Right lobe of liver (tissue), 6 donors: ENCODE measurements at regions not wholly inside any gene's neighbourhood (a gene's known extent, or its start where the extent isn't known, plus 50 kb on each side); places are given as distances from the start of the nearest gene placed in this dataset.

ENCODE experiments used
- ATAC-seq, 4 donors: fragments of 200-7000 bp; cut with Tn5 transposase; one replicate each; pipeline ENCODE4 v1.9.1; 2020; ENCODE audit warnings: mild to moderate bottlenecking in 4 of 4, moderate library complexity in 4 of 4
- DNase-seq, 3 donors: peaks; one replicate each; pipeline ENCODE4 v3.0.0-alpha.2; 2020
- H3K27ac ChIP-seq, 3 donors: fragments of 200-600 bp; one replicate each; pipeline ENCODE4 v1.8.0; 2022
- H3K27me3 ChIP-seq, 2 donors: fragments of 200-600 bp; one replicate each; pipeline ENCODE4 v1.8.0; 2022
- H3K36me3 ChIP-seq, 4 donors: fragments of 200-600 bp; sonication (generic) in 1 of 4; one replicate each; pipeline versions ENCODE4 v1.5.1 to v1.8.0; 2017 to 2022; ENCODE audit warnings: control low read depth in 1 of 4
- H3K4me1 ChIP-seq, 4 donors: fragments of 200-600 bp; sonication (generic) in 1 of 4; one replicate each; pipeline versions ENCODE4 v1.5.1 to v1.8.0; 2017 to 2022; ENCODE audit warnings: control low read depth in 1 of 4
- H3K4me3 ChIP-seq, 3 donors: fragments of 200-600 bp; one replicate each; pipeline ENCODE4 v1.8.0; 2022
- H3K9me3 ChIP-seq, 4 donors: fragments of 200-600 bp; sonication (generic) in 1 of 4; one replicate each; pipeline versions ENCODE4 v1.5.1 to v1.8.0; 2017 to 2022; ENCODE audit warnings: control low read depth in 1 of 4
- POLR2A ChIP-seq: fragments of 450-650 bp; IDR thresholded peaks from one replicate; pipeline ENCODE4 v1.6.1; 2017; ENCODE audit warnings: antibody characterized with exemption, mild to moderate bottlenecking
- WGBS: methylation state at CpG from one replicate; pipeline ENCODE4 v1.1.6; 2018; ENCODE audit warnings: low coverage, low lambda C conversion rate; ENCODE audit not compliant: insufficient coverage; ENCODE audit errors: missing lambda C conversion rate; 5-methylcytosine and 5-hydroxymethylcytosine counted together
- intact Hi-C, 2 donors: fragments of 100-400 bp; cut with DNase I; formaldehyde crosslinking; loops; one replicate each; pipeline versions ENCODE4 v1.11.2 to v1.14.1; 2022
- TF ChIP-seq, protein P1 (sequence below), 4 donors: fragments of 200-600 bp in 3 of 4; fragments of 450-650 bp in 1 of 4; IDR thresholded peaks; one replicate each; pipeline versions ENCODE4 v1.5.1 to v1.8.0; 2016 to 2022; ENCODE audit warnings: antibody characterized with exemption in 4 of 4, mild to moderate bottlenecking in 2 of 4
- donor health status: DM: no; HTN: yes; CAD: no.
- donor health status: DM: no; HTN: no; CAD: no.
- donor health status: DM: no; HTN: no; CAD: no.
- donor health status: DM: no; HTN: yes; CAD: no.
- donor health status: DM: no; HTN: yes; CAD: no.

DNA sequence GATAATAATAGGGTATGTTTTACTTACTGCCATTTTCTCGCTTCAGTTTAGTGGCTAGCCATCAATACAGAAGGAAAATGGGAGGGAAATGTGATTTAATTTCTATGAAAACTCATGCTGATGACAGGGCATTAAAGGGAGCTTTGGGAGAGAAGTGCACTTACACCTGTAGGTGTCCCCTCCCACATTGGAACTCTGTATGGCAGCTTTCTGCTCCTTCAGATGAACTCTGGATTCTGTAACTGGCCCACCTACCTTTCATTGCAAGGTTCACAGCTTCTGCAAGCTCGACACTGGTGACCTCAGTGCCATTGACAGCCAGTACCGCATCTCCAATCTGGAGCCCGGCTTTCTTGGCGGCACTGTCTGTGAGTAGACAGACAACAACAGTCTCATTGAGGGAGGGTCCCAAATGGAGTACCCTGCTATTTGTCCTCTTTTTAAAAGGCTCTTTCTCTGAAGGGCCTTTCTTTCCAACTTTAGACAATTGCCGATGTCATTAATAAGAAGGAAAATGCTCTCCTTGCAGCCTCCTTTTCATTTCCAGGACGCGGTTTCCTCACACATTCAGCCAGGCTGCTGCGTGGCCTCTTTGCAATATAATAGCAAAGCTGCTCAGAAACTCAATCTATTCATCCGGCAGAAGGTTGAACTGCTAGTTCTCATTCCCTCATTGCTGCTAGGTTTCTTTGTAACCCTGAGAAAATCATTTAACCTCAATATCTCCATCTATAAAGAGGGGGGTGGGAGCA lies 63.6 kb downstream of the NUDT12 start:
- no peak overlapping the region for H3K4me3 ChIP-seq
- intact Hi-C loops: no loop called here
- TF ChIP-seq POLR2A: no peak
- TF ChIP-seq, protein P1, sequence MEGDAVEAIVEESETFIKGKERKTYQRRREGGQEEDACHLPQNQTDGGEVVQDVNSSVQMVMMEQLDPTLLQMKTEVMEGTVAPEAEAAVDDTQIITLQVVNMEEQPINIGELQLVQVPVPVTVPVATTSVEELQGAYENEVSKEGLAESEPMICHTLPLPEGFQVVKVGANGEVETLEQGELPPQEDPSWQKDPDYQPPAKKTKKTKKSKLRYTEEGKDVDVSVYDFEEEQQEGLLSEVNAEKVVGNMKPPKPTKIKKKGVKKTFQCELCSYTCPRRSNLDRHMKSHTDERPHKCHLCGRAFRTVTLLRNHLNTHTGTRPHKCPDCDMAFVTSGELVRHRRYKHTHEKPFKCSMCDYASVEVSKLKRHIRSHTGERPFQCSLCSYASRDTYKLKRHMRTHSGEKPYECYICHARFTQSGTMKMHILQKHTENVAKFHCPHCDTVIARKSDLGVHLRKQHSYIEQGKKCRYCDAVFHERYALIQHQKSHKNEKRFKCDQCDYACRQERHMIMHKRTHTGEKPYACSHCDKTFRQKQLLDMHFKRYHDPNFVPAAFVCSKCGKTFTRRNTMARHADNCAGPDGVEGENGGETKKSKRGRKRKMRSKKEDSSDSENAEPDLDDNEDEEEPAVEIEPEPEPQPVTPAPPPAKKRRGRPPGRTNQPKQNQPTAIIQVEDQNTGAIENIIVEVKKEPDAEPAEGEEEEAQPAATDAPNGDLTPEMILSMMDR (IDR thresholded peaks at IDR 0.05): no peak

DNA sequence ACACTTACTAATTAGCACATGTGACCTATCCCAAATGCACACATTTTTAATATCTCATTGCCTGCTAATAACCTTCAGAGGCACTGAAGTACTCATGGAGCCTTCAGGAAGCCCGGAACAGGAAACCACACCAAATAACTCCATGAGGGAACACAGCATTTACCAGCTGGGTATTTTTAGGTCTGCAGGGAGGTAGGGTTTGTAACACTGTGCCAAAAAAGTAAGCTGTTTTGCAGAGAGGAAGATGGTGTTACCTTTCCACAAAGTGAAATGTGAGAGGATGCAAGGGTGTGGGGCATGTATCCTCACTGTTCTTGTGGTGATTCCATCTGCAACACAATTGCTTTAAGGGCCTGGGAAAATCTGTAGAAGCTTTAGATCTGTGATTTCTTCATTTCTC lies 64.4 kb downstream of the NUDT12 start:
- WGBS: 50% methylated on average over 1 of the region's 1 CpG

More for the DNA sequence above, 63.6 kb downstream of the NUDT12 start:
- H3K36me3 ChIP-seq: no peaks in the 10 kb centered on the region
- no peak overlapping the region for H3K27ac ChIP-seq
- DNase-seq: no peak
- no peaks in the 10 kb centered on the region for H3K9me3 ChIP-seq
- H3K4me1 ChIP-seq: no peaks in the 10 kb centered on the region
- H3K27me3 ChIP-seq: no peaks in the 10 kb centered on the region
- no peak for ATAC-seq
- 69% methylated on average over 8 of the region's 10 CpGs for WGBS

DNA sequence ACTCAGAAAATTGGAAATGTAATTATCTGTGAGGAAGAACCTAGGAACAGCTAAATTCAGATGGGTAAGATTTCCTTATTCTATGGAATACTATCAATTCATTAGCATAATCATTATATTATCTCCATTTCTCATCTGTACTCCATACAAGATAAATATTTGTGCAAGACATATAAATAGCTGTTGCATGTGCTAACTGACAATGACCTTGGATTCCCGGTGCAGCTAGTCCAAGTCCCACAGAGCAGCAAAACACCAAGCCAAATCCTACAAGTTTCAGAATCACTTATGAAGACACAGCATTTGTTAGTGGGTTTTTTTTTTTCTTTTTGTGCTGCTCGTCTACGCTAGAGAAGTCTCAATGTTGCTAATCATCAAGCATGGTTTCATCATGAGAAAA lies 64.8 kb downstream of the NUDT12 start:
- intact Hi-C loops: no loop called here
- no peaks in the 10 kb centered on the region for H3K27me3 ChIP-seq
- H3K4me1 ChIP-seq: no peaks in the 10 kb centered on the region
- ATAC-seq: no peak
- H3K9me3 ChIP-seq: no peaks in the 10 kb centered on the region
- H3K27ac ChIP-seq: no peak overlapping the region
- 35% methylated on average over 3 of the region's 3 CpGs for WGBS
- no peak for TF ChIP-seq POLR2A
- TF ChIP-seq, protein P1 (IDR thresholded peaks at IDR 0.05): no peak
- no peak for DNase-seq
- H3K36me3 ChIP-seq: no peaks in the 10 kb centered on the region
- no peak overlapping the region for H3K4me3 ChIP-seq

More for the DNA sequence above, 64.4 kb downstream of the NUDT12 start:
- Histone ChIP-seq H3K36me3 (no peaks in the 10 kb centered on the region), H3K27me3 (no peaks in the 10 kb centered on the region), H3K4me1 (no peaks in the 10 kb centered on the region), H3K27ac (no peak overlapping the region), H3K9me3 (no peaks in the 10 kb centered on the region), H3K4me3 (no peak overlapping the region)
- intact Hi-C loops: no loop called here
- TF ChIP-seq POLR2A: no peak
- TF ChIP-seq, protein P1 (IDR thresholded peaks at IDR 0.05): no peak
- no peak for DNase-seq
- ATAC-seq: no peak

DNA sequence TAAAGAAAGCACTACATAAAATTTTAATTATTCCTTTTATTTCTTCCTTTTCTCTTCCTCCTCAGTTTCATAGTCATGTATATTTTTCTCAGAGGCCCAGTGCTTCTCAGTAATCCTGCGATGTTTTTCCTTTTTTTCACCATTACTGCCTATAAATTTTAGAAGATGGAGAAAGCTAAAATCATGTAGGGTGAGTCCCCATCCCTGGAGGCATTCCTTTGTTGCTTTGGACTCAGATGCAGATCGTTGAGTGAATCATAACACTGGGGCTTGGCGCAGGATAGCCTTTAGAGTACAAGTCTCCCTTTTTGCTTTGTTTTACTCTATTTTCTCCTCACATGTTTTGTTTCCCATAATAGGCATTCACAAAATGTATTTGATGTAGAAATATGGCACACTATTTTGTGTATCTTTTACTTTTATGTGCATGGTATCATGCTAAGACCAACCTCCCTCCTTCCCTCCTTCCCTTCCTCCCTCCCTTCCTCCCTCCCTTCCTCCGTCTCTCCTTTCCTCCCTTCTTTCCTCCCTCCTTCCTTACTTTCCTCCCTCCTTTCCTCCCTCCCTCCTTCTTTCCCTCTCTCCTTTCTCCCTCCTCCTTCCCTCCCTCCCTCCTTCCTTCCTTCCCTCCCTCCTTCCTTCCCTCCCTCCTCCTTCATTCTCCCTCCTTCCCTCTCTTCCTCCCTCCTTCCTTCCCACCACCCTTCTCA lies 72.4 kb downstream of the NUDT12 start:
- H3K9me3 ChIP-seq: no peaks in the 10 kb centered on the region
- no peaks in the 10 kb centered on the region for H3K36me3 ChIP-seq
- no peak overlapping the region for H3K27ac ChIP-seq
- DNase-seq (no peak), ATAC-seq (no peak)
- peaks cover 0 to 6% (median 0%) of the 10 kb centered on the region in 4 donors for H3K4me1 ChIP-seq
- H3K27me3 ChIP-seq: no peaks in the 10 kb centered on the region
- 60% methylated on average over 4 of the region's 4 CpGs for WGBS
- H3K4me3 ChIP-seq: no peak overlapping the region
- intact Hi-C loops: no loop called here
- TF ChIP-seq, protein P1 (IDR thresholded peaks at IDR 0.05): no peak
- TF ChIP-seq POLR2A: no peak
